ENCODE measurements at regions not wholly inside any gene's neighbourhood (a gene's known extent, or its start where the extent isn't known, plus 50 kb on each side); places are given as distances from the start of the nearest gene placed in this dataset.

DNA sequence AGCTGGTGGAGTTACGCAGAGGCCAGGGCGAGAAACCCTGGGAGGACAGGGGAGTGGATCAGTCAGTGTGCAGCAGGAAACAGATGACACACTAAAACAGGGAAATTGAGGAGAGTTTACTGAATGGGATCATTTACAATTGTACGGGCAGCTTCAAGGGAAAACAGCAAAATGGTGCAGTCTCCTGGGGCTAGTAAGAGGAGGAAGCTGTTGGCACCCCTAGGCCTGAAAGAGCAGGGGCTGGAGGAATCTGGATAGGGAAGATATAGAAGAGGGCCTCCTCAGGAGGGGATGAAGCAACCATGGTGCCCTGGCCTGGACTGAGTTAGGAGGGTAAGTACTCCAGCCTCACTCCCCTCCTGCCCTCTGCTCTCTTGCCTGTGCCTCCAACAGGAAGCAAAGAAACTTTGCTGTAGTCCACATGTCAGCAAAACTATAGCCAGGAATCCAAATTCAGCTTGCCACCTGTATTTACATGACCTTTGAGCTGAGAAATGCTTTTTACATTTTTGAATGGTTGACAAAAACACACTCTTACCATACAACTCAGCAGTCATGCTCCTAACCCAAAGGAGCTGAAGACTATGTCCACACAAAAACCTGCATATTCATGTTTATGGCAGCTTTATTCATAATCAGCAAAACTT lies 52.3 kb upstream of the OPN4 start:
- CTCF ChIA-PET = no interaction called here
- no peaks in the 10 kb centered on the region for H4K20me1 ChIP-seq (ENCODE audit: control insufficient read depth, insufficient read depth, low read length, poor library complexity, severe bottlenecking)
- DNase-seq = no peak

DNA sequence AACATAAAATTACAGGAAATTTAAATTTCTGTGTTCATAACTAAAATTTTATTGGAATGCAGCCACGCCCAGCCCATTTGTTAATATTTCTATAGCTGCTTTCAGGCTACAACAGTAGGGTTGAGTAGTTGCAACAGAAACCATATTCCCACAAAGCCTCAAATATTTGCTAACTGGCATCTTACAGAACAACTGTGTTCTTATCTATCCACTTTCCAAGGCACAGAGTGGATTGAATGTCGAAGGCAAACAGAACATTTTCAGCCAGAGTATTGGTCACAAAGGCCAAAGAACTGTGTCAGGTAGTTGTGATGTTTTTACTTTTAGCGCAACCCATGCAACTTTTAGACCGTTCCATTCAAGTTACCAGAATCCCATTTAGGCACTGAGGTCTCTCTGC lies 51.1 kb upstream of the OPN4 start:
- DNase-seq (no peak), ATAC-seq (ENCODE audit: low read depth) (no peak)
- H3K4me3 ChIP-seq (ENCODE audit: control extremely low read depth in 1 of 5, extremely low read depth in 1 of 5, insufficient read depth in 1 of 5, low read depth in 2 of 5, low read length in 4 of 5) = no peak overlapping the region
- no CpG with 5 or more reads among the region's 4 CpGs for WGBS (ENCODE audit: insufficient coverage)
- CTCF ChIA-PET = no interaction called here
- no peak overlapping the region for H3K4me2 ChIP-seq (replicated peaks; ENCODE audit: low read depth, low read length, poor library complexity, severe bottlenecking)
- no peaks in the 10 kb centered on the region for H4K20me1 ChIP-seq (ENCODE audit: control insufficient read depth, insufficient read depth, low read length, poor library complexity, severe bottlenecking)
- no peaks in the 10 kb centered on the region for H3K4me1 Mint-ChIP-seq
- no peak overlapping the region for H3K27ac Mint-ChIP-seq
- no peaks in the 10 kb centered on the region for H3K36me3 ChIP-seq (replicated peaks in 1 of 2; ENCODE audit: control extremely low read depth in 1 of 2, control insufficient read depth in 1 of 2, extremely low read depth in 1 of 2, insufficient read depth in 2 of 2, low read length in 1 of 2)
- H3K79me2 ChIP-seq (ENCODE audit: control insufficient read depth, insufficient read depth, low read length) = no peaks in the 10 kb centered on the region
- H2AFZ ChIP-seq (ENCODE audit: insufficient read depth, low read depth, low read length, poor library complexity, severe bottlenecking) = no peak overlapping the region
- no peak overlapping the region for H3K4me3 Mint-ChIP-seq
- H3K9me3 Mint-ChIP-seq (ENCODE audit: insufficient read depth) = no peaks in the 10 kb centered on the region
- no peaks in the 10 kb centered on the region for H3K4me1 ChIP-seq (ENCODE audit: control insufficient read depth in 2 of 2, insufficient read depth in 2 of 2, low read length in 2 of 2)
- H3K27me3 Mint-ChIP-seq = peaks cover 5% of the 10 kb centered on the region
- intact Hi-C loops (cut with micrococcal nuclease) = no loop called here
- POLR2A ChIA-PET = no interaction called here
- H3K27me3 ChIP-seq (replicated peaks in 1 of 4; ENCODE audit: control extremely low read depth in 1 of 4, control insufficient read depth in 3 of 4, insufficient read depth in 4 of 4, low read length in 3 of 4) = no peaks in the 10 kb centered on the region
- H3K9me3 ChIP-seq (ENCODE audit: control extremely low read depth in 1 of 3, control insufficient read depth in 2 of 3, insufficient read depth in 1 of 3, low read length in 2 of 3) = peaks cover 2 to 8% (median 3%) of the 10 kb centered on the region in 3 donors
- H3K27ac ChIP-seq (ENCODE audit: low read length in 2 of 2) = no peak overlapping the region
- TF ChIP-seq CTCF (IDR thresholded peaks at IDR 0.05) (no peak), EZH2 (IDR thresholded peaks at IDR 0.05; ENCODE audit: borderline replicate concordance, insufficient read depth, low read depth, low read length, poor library complexity, severe bottlenecking) (no peak)
- no peak overlapping the region for H3K9ac ChIP-seq (ENCODE audit: low read length)

More for the DNA sequence above, 52.3 kb upstream of the OPN4 start:
- H3K4me3 Mint-ChIP-seq = no peak overlapping the region
- Histone ChIP-seq H3K36me3 (replicated peaks in 1 of 2; ENCODE audit: control extremely low read depth in 1 of 2, control insufficient read depth in 1 of 2, extremely low read depth in 1 of 2, insufficient read depth in 2 of 2, low read length in 1 of 2) (no peaks in the 10 kb centered on the region), H3K4me1 (ENCODE audit: control insufficient read depth in 2 of 2, insufficient read depth in 2 of 2, low read length in 2 of 2) (no peaks in the 10 kb centered on the region), H3K27me3 (replicated peaks in 1 of 4; ENCODE audit: control extremely low read depth in 1 of 4, control insufficient read depth in 3 of 4, insufficient read depth in 4 of 4, low read length in 3 of 4) (no peaks in the 10 kb centered on the region), H2AFZ (ENCODE audit: insufficient read depth, low read depth, low read length, poor library complexity, severe bottlenecking) (no peak overlapping the region), H3K27ac (ENCODE audit: low read length in 2 of 2) (no peak overlapping the region), H3K4me3 (ENCODE audit: control extremely low read depth in 1 of 5, extremely low read depth in 1 of 5, insufficient read depth in 1 of 5, low read depth in 2 of 5, low read length in 4 of 5) (no peak overlapping the region), H3K9ac (ENCODE audit: low read length) (no peak overlapping the region), H3K79me2 (ENCODE audit: control insufficient read depth, insufficient read depth, low read length) (no peaks in the 10 kb centered on the region), H3K4me2 (replicated peaks; ENCODE audit: low read depth, low read length, poor library complexity, severe bottlenecking) (no peak overlapping the region), H3K9me3 (ENCODE audit: control extremely low read depth in 1 of 3, control insufficient read depth in 2 of 3, insufficient read depth in 1 of 3, low read length in 2 of 3) (peaks cover 2 to 8% (median 3%) of the 10 kb centered on the region in 3 donors)
- ATAC-seq (ENCODE audit: low read depth) = no peak
- WGBS (ENCODE audit: insufficient coverage) = 94% methylated on average over 3 of the region's 3 CpGs
- POLR2A ChIA-PET = no interaction called here
- intact Hi-C loops (cut with micrococcal nuclease) = no loop called here
- H3K9me3 Mint-ChIP-seq (ENCODE audit: insufficient read depth) = no peaks in the 10 kb centered on the region
- H3K27ac Mint-ChIP-seq = no peak overlapping the region
- H3K4me1 Mint-ChIP-seq = no peaks in the 10 kb centered on the region
- TF ChIP-seq CTCF (IDR thresholded peaks at IDR 0.05) = no peak
- TF ChIP-seq EZH2 (IDR thresholded peaks at IDR 0.05; ENCODE audit: borderline replicate concordance, insufficient read depth, low read depth, low read length, poor library complexity, severe bottlenecking) = no peak
- H3K27me3 Mint-ChIP-seq = no peaks in the 10 kb centered on the region

Measured in B cell (primary cell).